ENCODE measurements at regions not wholly inside any gene's neighbourhood (a gene's known extent, or its start where the extent isn't known, plus 50 kb on each side); places are given as distances from the start of the nearest gene placed in this dataset.

- TF ChIP-seq CTCF (IDR thresholded peaks at IDR 0.05; ENCODE audit: insufficient read depth, low read length) (no peak), POLR2AphosphoS5 (IDR thresholded peaks at IDR 0.05; ENCODE audit: low read depth) (no peak), SPI1 (IDR thresholded peaks at IDR 0.05; ENCODE audit: borderline replicate concordance, low read depth) (no peak)
- TF ChIP-seq, protein P1, sequence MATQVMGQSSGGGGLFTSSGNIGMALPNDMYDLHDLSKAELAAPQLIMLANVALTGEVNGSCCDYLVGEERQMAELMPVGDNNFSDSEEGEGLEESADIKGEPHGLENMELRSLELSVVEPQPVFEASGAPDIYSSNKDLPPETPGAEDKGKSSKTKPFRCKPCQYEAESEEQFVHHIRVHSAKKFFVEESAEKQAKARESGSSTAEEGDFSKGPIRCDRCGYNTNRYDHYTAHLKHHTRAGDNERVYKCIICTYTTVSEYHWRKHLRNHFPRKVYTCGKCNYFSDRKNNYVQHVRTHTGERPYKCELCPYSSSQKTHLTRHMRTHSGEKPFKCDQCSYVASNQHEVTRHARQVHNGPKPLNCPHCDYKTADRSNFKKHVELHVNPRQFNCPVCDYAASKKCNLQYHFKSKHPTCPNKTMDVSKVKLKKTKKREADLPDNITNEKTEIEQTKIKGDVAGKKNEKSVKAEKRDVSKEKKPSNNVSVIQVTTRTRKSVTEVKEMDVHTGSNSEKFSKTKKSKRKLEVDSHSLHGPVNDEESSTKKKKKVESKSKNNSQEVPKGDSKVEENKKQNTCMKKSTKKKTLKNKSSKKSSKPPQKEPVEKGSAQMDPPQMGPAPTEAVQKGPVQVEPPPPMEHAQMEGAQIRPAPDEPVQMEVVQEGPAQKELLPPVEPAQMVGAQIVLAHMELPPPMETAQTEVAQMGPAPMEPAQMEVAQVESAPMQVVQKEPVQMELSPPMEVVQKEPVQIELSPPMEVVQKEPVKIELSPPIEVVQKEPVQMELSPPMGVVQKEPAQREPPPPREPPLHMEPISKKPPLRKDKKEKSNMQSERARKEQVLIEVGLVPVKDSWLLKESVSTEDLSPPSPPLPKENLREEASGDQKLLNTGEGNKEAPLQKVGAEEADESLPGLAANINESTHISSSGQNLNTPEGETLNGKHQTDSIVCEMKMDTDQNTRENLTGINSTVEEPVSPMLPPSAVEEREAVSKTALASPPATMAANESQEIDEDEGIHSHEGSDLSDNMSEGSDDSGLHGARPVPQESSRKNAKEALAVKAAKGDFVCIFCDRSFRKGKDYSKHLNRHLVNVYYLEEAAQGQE (IDR thresholded peaks at IDR 0.05; ENCODE audit: insufficient replicate concordance, low read depth): no peak
Observed at GRCh38 chr5:87048156-87048555, 219.5 kb upstream of the RASA1 start.

Data from HL-60 (cell line).